Naive thymus-derived CD4-positive, alpha-beta T cell (primary cell): ENCODE measurements at regions not wholly inside any gene's neighbourhood (a gene's known extent, or its start where the extent isn't known, plus 50 kb on each side); places are given as distances from the start of the nearest gene placed in this dataset.

Experiments used
- ATAC-seq: fragments of 150-1000 bp; cut with Tn5 transposase; 2 replicates; pipeline ENCODE4 v1.10.0; 2021; ENCODE audit warnings: mild to moderate bottlenecking, moderate library complexity
- CTCF ChIA-PET: fragments of 350-600 bp; sonication (Branson Sonifier 250); formaldehyde crosslinking; loops from one replicate; lab custom pipeline; 2021; ENCODE audit warnings: antibody characterized with exemption; lab: Charles Lee
- POLR2A ChIA-PET: fragments of 350-600 bp; sonication (Branson Sonifier 250); formaldehyde crosslinking; loops from one replicate; lab custom pipeline; 2021; ENCODE audit warnings: antibody characterized with exemption, inconsistent platforms; lab: Charles Lee
- DNase-seq, 9 donors: peaks; one replicate each; pipeline versions ENCODE4 v3.0.0 to v3.0.0-alpha.2; 2020 to 2022; ENCODE audit warnings: mixed read lengths in 1 of 9
- H3K27ac ChIP-seq: one replicate; pipeline ENCODE4 v1.7.0; 2013; ENCODE audit warnings: mild to moderate bottlenecking, low read depth, low read length, moderate library complexity
- H3K27me3 ChIP-seq, 2 donors: one replicate each; pipeline ENCODE4 v1.7.0; 2013; ENCODE audit warnings: low read length in 2 of 2, mild to moderate bottlenecking in 2 of 2, moderate library complexity in 2 of 2; ENCODE audit not compliant: control insufficient read depth in 2 of 2, insufficient read depth in 2 of 2
- H3K36me3 ChIP-seq, 3 experiments: 1 replicate in 2 of 3; 2 replicates in 1 of 3; pipeline ENCODE4 v1.7.0; 2013; ENCODE audit warnings: low read length in 3 of 3, mild to moderate bottlenecking in 3 of 3, moderate library complexity in 1 of 3; ENCODE audit not compliant: insufficient read depth in 3 of 3, control insufficient read depth in 2 of 3
- H3K4me1 ChIP-seq, 2 donors: one replicate each; pipeline ENCODE4 v1.7.0; 2013; ENCODE audit warnings: low read length in 2 of 2, mild to moderate bottlenecking in 2 of 2, moderate library complexity in 1 of 2; ENCODE audit not compliant: control insufficient read depth in 2 of 2, insufficient read depth in 2 of 2
- H3K4me3 ChIP-seq: 2 replicates; pipeline ENCODE4 v1.7.0; 2013; ENCODE audit warnings: mild to moderate bottlenecking, low read length
- H3K9me3 ChIP-seq, 3 experiments: 1 replicate in 2 of 3; 2 replicates in 1 of 3; pipeline ENCODE4 v1.7.0; 2013; ENCODE audit warnings: low read length in 3 of 3; ENCODE audit not compliant: control insufficient read depth in 2 of 3
- H3K27ac Mint-ChIP-seq, 9 donors: one replicate each; pipeline ENCODE4 v1.8.0; 2020 to 2022; ENCODE audit warnings: mixed read lengths in 9 of 9, mild to moderate bottlenecking in 8 of 9, moderate library complexity in 5 of 9, inconsistent platforms in 2 of 9
- H3K27me3 Mint-ChIP-seq, 5 donors: one replicate each; pipeline ENCODE4 v1.8.0; 2021 to 2022; ENCODE audit warnings: mixed read lengths in 5 of 5, mild to moderate bottlenecking in 1 of 5
- H3K36me3 Mint-ChIP-seq, 5 donors: one replicate each; pipeline ENCODE4 v1.8.0; 2020 to 2022; ENCODE audit warnings: mixed read lengths in 5 of 5, mild to moderate bottlenecking in 3 of 5, inconsistent platforms in 1 of 5
- H3K4me1 Mint-ChIP-seq, 7 donors: one replicate each; pipeline ENCODE4 v1.8.0; 2020 to 2022; ENCODE audit warnings: mixed read lengths in 7 of 7, mild to moderate bottlenecking in 3 of 7, inconsistent platforms in 1 of 7
- H3K4me3 Mint-ChIP-seq, 10 donors: one replicate each; pipeline ENCODE4 v1.8.0; 2020 to 2022; ENCODE audit warnings: mild to moderate bottlenecking in 10 of 10, mixed read lengths in 10 of 10, moderate library complexity in 6 of 10, inconsistent platforms in 2 of 10
- H3K9me3 Mint-ChIP-seq, 11 donors: one replicate each; pipeline ENCODE4 v1.8.0; 2020 to 2022; ENCODE audit warnings: mixed read lengths in 11 of 11, mild to moderate bottlenecking in 4 of 11, inconsistent platforms in 1 of 11, moderate library complexity in 1 of 11
- intact Hi-C, 2 donors: fragments of 100-400 bp; cut with micrococcal nuclease; formaldehyde crosslinking; loops; one replicate each; pipeline ENCODE4 v1.15.1; 2023

DNA sequence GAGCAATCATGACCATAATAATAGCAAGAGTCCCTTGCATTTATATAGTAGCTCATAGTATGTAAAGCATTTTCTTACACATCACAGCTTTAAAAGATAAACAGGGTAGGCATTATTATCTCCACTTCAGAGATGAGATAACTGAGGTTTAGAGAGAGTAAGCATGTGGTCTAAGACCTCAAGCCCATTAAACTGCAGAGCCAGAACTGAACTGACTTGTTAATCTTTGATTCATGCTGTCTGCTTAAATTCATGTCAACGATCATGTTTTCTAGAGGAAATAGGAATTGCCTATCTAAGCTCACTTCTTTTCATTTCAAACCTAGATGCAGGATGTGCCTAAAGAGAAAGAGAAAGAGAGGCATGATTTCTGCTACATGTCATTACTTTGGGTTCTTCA, 524.8 kb downstream of the PTPRC start:
- intact Hi-C loops, result loop anchor here in 1 of 2 donors (5.0 kb wide), 1 partner anchor 41 kb away; no protein-coding TSS in a partner anchor
- H3K4me3 Mint-ChIP-seq, result peak overlapping the region in 1 of 10 donors; percentile 26
- ChIA-PET POLR2A (no interaction called here), CTCF (no interaction called here)
- Histone ChIP-seq H3K27me3 (no peaks in the 10 kb centered on the region), H3K4me3 (no peak overlapping the region), H3K4me1 (peaks cover 3 to 4% of the 10 kb centered on the region in 2 donors), H3K9me3 (no peaks in the 10 kb centered on the region), H3K36me3 (no peaks in the 10 kb centered on the region), H3K27ac (no peak overlapping the region)
- peak overlapping the region in 1 of 9 donors; percentile 39 for H3K27ac Mint-ChIP-seq
- peaks cover 0 to 3% (median 0%) of the 10 kb centered on the region in 5 donors for H3K27me3 Mint-ChIP-seq
- peaks cover 5 to 45% (median 24%) of the 10 kb centered on the region in 7 donors for H3K4me1 Mint-ChIP-seq
- H3K9me3 Mint-ChIP-seq, result peaks cover 0 to 4% (median 0%) of the 10 kb centered on the region in 11 donors
- H3K36me3 Mint-ChIP-seq, result peaks cover 0 to 13% (median 0%) of the 10 kb centered on the region in 5 donors
- ATAC-seq (no peak), DNase-seq (no peak)

DNA sequence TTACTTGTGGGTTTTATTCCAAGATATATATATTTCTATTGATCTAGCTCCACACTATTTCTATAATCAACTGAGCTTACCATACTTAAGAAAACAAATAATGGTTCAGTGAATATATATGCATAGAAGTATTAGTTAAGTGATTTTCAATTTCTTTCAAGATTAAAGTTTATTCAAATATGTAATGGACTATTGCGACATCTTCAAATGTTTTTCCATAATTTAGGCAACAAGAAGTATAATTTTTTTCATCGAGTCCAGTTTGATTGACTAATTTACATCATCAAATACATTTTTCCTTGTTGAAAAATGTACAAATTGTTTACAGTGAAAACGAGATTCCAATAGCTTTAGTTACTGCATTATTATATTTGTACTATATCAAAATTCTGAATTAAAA, 528.6 kb downstream of the PTPRC start:
- Histone ChIP-seq H3K36me3 (no peaks in the 10 kb centered on the region), H3K9me3 (no peaks in the 10 kb centered on the region), H3K4me3 (no peak overlapping the region), H3K4me1 (peaks cover 13 to 30% of the 10 kb centered on the region in 2 donors), H3K27ac (no peak overlapping the region), H3K27me3 (no peaks in the 10 kb centered on the region)
- POLR2A ChIA-PET, result no interaction called here
- CTCF ChIA-PET, result no interaction called here
- no peak overlapping the region for H3K4me3 Mint-ChIP-seq
- H3K4me1 Mint-ChIP-seq, result peaks cover 18 to 55% (median 29%) of the 10 kb centered on the region in 7 donors
- intact Hi-C loops, result no loop called here
- H3K36me3 Mint-ChIP-seq, result peaks cover 0 to 21% (median 0%) of the 10 kb centered on the region in 5 donors
- peaks cover 0 to 4% (median 0%) of the 10 kb centered on the region in 11 donors for H3K9me3 Mint-ChIP-seq
- DNase-seq (no peak), ATAC-seq (no peak)
- no peak overlapping the region for H3K27ac Mint-ChIP-seq
- peaks cover 0 to 3% (median 0%) of the 10 kb centered on the region in 5 donors for H3K27me3 Mint-ChIP-seq

DNA sequence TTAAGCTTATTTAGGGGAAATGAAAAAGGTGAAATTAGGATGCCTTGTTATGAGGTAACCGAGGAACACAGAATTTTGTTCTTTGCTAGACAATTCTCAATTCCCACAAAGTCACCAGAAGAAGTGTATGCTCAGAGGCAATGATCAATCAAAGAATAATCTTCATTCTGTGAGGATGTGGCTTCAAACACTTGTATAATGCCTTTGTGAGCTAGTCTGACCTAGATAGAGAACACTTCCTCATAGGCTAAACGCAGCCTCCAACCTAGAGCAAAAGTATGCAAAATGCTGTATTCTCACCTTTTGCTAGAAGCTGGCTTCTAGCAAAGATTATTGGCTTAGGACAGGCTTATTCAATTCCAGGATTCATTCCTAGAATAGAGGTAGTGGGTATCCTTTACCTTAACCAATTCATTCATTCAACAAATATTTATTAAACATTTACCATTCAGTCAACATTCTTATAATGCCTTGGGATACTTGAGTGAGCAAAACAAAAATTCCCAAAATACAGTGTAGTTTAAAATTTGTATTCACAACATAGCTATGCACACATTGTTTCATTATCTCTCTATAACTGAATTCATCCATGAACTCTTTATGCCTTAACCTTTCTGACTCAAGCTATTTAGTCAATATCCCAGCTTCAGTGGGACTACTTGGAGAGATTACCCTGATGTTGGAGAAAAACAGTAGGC, 530.2 kb downstream of the PTPRC start:
- peaks cover 0 to 16% (median 0%) of the 10 kb centered on the region in 5 donors for H3K36me3 Mint-ChIP-seq
- ATAC-seq (peak; percentile 45), DNase-seq (peak in 4 of 9 donors; percentile 14 to 32 (median 24))
- Histone ChIP-seq H3K27me3 (no peaks in the 10 kb centered on the region), H3K36me3 (no peaks in the 10 kb centered on the region), H3K4me3 (no peak overlapping the region), H3K27ac (no peak overlapping the region), H3K4me1 (peaks cover 24 to 43% of the 10 kb centered on the region in 2 donors), H3K9me3 (no peaks in the 10 kb centered on the region)
- CTCF ChIA-PET, result interaction anchor here (0.6 kb wide), 1 partner anchor 20 kb away, joined by 3 read pairs; no protein-coding TSS in a partner anchor
- intact Hi-C loops, result no loop called here
- peaks cover 21 to 57% (median 38%) of the 10 kb centered on the region in 7 donors for H3K4me1 Mint-ChIP-seq
- H3K9me3 Mint-ChIP-seq, result peaks cover 0 to 4% (median 0%) of the 10 kb centered on the region in 11 donors
- H3K27ac Mint-ChIP-seq, result no peak overlapping the region
- no peak overlapping the region for H3K4me3 Mint-ChIP-seq
- peaks cover 0 to 3% (median 0%) of the 10 kb centered on the region in 5 donors for H3K27me3 Mint-ChIP-seq
- POLR2A ChIA-PET, result no interaction called here

DNA sequence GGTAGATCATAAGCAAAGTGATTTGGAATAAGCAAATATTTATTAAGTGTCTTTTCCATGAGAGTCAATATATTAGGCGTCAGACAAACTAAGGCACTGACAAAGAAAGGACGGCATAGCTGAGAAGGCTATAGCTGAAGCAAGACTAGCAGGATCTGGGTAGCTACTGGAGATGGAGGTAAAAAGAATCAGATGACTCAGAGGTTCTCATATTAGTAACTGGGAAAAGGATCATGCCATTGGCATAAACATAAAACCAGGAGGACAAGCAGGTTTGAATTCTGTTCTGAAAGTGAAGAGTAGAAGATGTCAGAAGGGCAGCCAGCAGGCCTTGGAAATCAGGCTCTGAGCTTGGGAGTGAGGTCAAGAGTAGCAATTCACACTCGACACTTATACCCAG, 531.9 kb downstream of the PTPRC start:
- Mint-ChIP-seq H3K27me3 (peaks cover 0 to 4% (median under 1%) of the 10 kb centered on the region in 5 donors), H3K36me3 (peaks cover 0 to 17% (median 0%) of the 10 kb centered on the region in 5 donors), H3K9me3 (peaks cover 0 to 4% (median 0%) of the 10 kb centered on the region in 11 donors), H3K4me3 (no peak overlapping the region), H3K27ac (no peak overlapping the region), H3K4me1 (peaks cover 28 to 58% (median 45%) of the 10 kb centered on the region in 7 donors)
- Histone ChIP-seq H3K36me3 (no peaks in the 10 kb centered on the region), H3K27ac (no peak overlapping the region), H3K4me1 (peaks cover 24 to 49% of the 10 kb centered on the region in 2 donors), H3K4me3 (no peak overlapping the region), H3K27me3 (no peaks in the 10 kb centered on the region), H3K9me3 (no peaks in the 10 kb centered on the region)
- DNase-seq (no peak), ATAC-seq (no peak)
- ChIA-PET CTCF (no interaction called here), POLR2A (interaction anchor here (0.8 kb wide), 1 partner anchor 783 kb away, joined by 4 read pairs; no protein-coding TSS in a partner anchor)
- intact Hi-C loops, result loop anchor here in 1 of 2 donors (5.0 kb wide), 1 partner anchor 72 kb away; no protein-coding TSS in a partner anchor

DNA sequence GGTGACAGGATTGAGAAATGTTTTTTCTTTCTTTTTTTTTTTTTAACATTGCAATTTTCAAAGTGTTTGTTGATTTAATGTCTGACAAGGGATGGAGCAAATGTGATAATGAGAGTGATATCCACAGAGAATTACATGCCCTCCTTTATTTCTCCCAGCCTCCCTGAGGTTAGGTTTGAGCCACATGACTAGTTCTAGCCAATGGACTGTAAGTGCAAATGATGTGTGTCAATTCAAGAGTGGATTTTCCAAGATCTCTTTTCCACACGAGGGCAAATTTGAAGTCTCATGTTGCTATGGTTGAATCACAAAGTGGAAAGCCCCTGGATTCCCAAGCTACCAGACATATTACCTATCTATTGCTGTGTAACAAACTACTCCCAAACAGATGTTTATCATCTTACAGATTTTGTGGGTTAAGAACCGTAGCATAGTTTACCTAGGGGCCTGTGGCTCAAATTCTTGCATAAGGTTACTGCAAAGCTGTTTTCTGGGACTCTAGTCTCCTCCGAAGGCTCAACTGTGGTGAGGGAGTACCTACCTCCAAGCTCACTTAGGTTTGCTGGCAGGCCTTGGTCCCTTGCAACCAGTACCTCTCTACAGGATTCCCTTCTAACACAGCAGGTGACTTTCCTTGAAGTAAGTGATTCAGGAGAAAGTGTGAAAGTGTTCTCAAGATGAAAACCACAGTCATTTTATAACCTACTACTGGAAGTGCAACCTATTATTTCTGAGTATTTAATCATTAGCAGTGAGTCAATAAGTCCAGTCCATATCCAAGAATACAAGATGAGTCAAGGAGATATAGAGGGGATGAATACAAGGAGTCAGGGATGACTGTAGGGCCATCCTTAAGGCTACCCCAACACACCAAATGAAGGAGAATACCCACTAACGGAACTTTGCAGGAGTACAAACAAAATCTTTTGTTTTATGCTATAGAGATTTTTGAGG, 533.6 kb downstream of the PTPRC start:
- H3K9me3 ChIP-seq, result no peaks in the 10 kb centered on the region
- POLR2A ChIA-PET, result no interaction called here
- Mint-ChIP-seq H3K27me3 (peaks cover 0 to 7% (median 0%) of the 10 kb centered on the region in 5 donors), H3K36me3 (peaks cover 0 to 18% (median 0%) of the 10 kb centered on the region in 5 donors), H3K9me3 (peaks cover 0 to 4% (median 0%) of the 10 kb centered on the region in 11 donors), H3K4me1 (peaks cover 28 to 58% (median 45%) of the 10 kb centered on the region in 7 donors), H3K4me3 (peak overlapping the region in 1 of 10 donors; percentile 54), H3K27ac (peak overlapping the region in 4 of 9 donors; percentile 3 to 74 (median 15))
- no peak overlapping the region for H3K27ac ChIP-seq
- ATAC-seq, result no peak
- no peak overlapping the region for H3K4me3 ChIP-seq
- no peaks in the 10 kb centered on the region for H3K27me3 ChIP-seq
- intact Hi-C loops, result loop anchor here in 1 of 2 donors (1.0 to 5.0 kb wide), 5 partner anchors 54 to 235 kb away; no protein-coding TSS in a partner anchor
- DNase-seq, result no peak
- no peaks in the 10 kb centered on the region for H3K36me3 ChIP-seq
- CTCF ChIA-PET, result interaction anchor here (0.6 kb wide), 1 partner anchor 223 kb away, joined by 7 read pairs; no protein-coding TSS in a partner anchor
- H3K4me1 ChIP-seq, result peaks cover 24 to 49% of the 10 kb centered on the region in 2 donors

DNA sequence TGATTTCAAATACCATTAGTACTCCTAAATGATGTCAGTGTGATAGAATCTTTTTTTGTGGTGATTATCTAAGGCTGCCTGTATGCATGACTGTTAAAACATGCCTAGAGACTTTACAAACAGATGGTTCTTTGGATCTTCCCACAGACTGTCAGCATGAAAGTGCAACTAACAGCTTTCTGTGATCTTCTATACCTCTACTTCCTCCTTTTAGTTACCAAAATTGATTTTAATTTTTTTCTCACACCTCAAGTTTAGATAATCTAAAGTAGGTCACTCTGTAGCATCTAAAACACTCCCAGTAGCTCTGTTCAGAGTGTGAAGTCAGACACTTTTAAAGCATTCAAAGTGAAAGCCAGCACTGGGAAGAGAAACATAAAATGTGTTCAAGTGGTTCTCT, 534.5 kb downstream of the PTPRC start:
- H3K9me3 ChIP-seq, result no peaks in the 10 kb centered on the region
- DNase-seq (peak in 7 of 9 donors; percentile 9 to 56 (median 25)), ATAC-seq (peak; percentile 90)
- H3K27ac ChIP-seq, result no peak overlapping the region
- Mint-ChIP-seq H3K27me3 (peaks cover 0 to 14% (median 0%) of the 10 kb centered on the region in 5 donors), H3K9me3 (peaks cover 0 to 4% (median 0%) of the 10 kb centered on the region in 11 donors), H3K4me3 (peak overlapping the region in 7 of 10 donors; percentile 8 to 55 (median 32)), H3K36me3 (peaks cover 0 to 18% (median 0%) of the 10 kb centered on the region in 5 donors), H3K27ac (peak overlapping the region in 8 of 9 donors; percentile 4 to 73 (median 44)), H3K4me1 (peaks cover 28 to 56% (median 43%) of the 10 kb centered on the region in 7 donors)
- ChIA-PET POLR2A (no interaction called here), CTCF (no interaction called here)
- H3K36me3 ChIP-seq, result no peaks in the 10 kb centered on the region
- H3K4me3 ChIP-seq, result no peak overlapping the region
- intact Hi-C loops, result loop anchor here in 1 of 2 donors (1.0 to 5.0 kb wide), 5 partner anchors 53 to 236 kb away; no protein-coding TSS in a partner anchor
- H3K4me1 ChIP-seq, result peaks cover 23 to 48% of the 10 kb centered on the region in 2 donors
- no peaks in the 10 kb centered on the region for H3K27me3 ChIP-seq
